Coronary artery (tissue), 2 donors: ENCODE measurements at regions not wholly inside any gene's neighbourhood (a gene's known extent, or its start where the extent isn't known, plus 50 kb on each side); places are given as distances from the start of the nearest gene placed in this dataset.

Experiments
- DNase-seq: peaks from one replicate; pipeline ENCODE4 v3.0.0-alpha.2; 2017; ENCODE audit warnings: low spot score
- H3K27ac ChIP-seq, 2 donors: fragments of 200-600 bp; sonication (generic); one replicate each; pipeline ENCODE4 v1.5.1; 2016 to 2019
- H3K4me3 ChIP-seq: fragments of 200-600 bp; sonication (generic); 2 replicates; pipeline ENCODE4 v1.5.1; 2016; ENCODE audit warnings: mild to moderate bottlenecking, moderate library complexity
- CTCF ChIP-seq: fragments of 200-600 bp; sonication (generic); IDR thresholded peaks from one replicate; pipeline ENCODE4 v1.5.1; 2019; ENCODE audit warnings: antibody characterized with exemption

- Histone ChIP-seq H3K4me3 (no peak overlapping the region), H3K27ac (no peak overlapping the region)
- no peak for TF ChIP-seq CTCF
- no peak for DNase-seq
Observed at GRCh38 chr4:179927473-179927872, 2315.7 kb upstream of the TENM3 start.

- Histone ChIP-seq H3K27ac (no peak overlapping the region), H3K4me3 (no peak overlapping the region)
- DNase-seq, result no peak
- TF ChIP-seq CTCF, result no peak
Observed at GRCh38 chr4:179941911-179942310, 2301.3 kb upstream of the TENM3 start.

- TF ChIP-seq CTCF, result no peak
- Histone ChIP-seq H3K27ac (no peak overlapping the region), H3K4me3 (no peak overlapping the region)
- no peak for DNase-seq
Observed at GRCh38 chr4:179976777-179977176, 2266.4 kb upstream of the TENM3 start.

GRCh38 chr4:179977378-179977777 is 2265.8 kb upstream of the TENM3 start:
- DNase-seq, result no peak
- H3K27ac ChIP-seq, result no peak overlapping the region
- no peak overlapping the region for H3K4me3 ChIP-seq
- no peak for TF ChIP-seq CTCF

GRCh38 chr4:179981161-179981560 is 2262.0 kb upstream of the TENM3 start:
- Histone ChIP-seq H3K27ac (no peak overlapping the region), H3K4me3 (no peak overlapping the region)
- no peak for TF ChIP-seq CTCF
- DNase-seq, result no peak

GRCh38 chr4:179989975-179990374 is 2253.2 kb upstream of the TENM3 start:
- no peak overlapping the region for H3K27ac ChIP-seq
- no peak overlapping the region for H3K4me3 ChIP-seq
- no peak for DNase-seq
- TF ChIP-seq CTCF, result no peak

- DNase-seq, result no peak
- Histone ChIP-seq H3K27ac (no peak overlapping the region), H3K4me3 (no peak overlapping the region)
- TF ChIP-seq CTCF, result no peak
Observed at GRCh38 chr4:180009316-180009715, 2233.9 kb upstream of the TENM3 start.
